ENCODE measurements at regions not wholly inside any gene's neighbourhood (a gene's known extent, or its start where the extent isn't known, plus 50 kb on each side); places are given as distances from the start of the nearest gene placed in this dataset.

- TF ChIP-seq CTCF (IDR thresholded peaks at IDR 0.05), result no peak
Measured at GRCh38 chr3:44184319-44184953, 57.2 kb upstream of the TOPAZ1 start.

- no peak for TF ChIP-seq CTCF (IDR thresholded peaks at IDR 0.05)
Measured at GRCh38 chr3:44185396-44185915, 56.2 kb upstream of the TOPAZ1 start.

GRCh38 chr3:44186111-44186672 lies 55.5 kb upstream of the TOPAZ1 start:
- no peak for TF ChIP-seq CTCF (IDR thresholded peaks at IDR 0.05)

- no peak for TF ChIP-seq CTCF (IDR thresholded peaks at IDR 0.05)
Measured at GRCh38 chr3:44186712-44187111, 55.0 kb upstream of the TOPAZ1 start.
